ENCODE measurements at regions not wholly inside any gene's neighbourhood (a gene's known extent, or its start where the extent isn't known, plus 50 kb on each side); places are given as distances from the start of the nearest gene placed in this dataset.

DNA sequence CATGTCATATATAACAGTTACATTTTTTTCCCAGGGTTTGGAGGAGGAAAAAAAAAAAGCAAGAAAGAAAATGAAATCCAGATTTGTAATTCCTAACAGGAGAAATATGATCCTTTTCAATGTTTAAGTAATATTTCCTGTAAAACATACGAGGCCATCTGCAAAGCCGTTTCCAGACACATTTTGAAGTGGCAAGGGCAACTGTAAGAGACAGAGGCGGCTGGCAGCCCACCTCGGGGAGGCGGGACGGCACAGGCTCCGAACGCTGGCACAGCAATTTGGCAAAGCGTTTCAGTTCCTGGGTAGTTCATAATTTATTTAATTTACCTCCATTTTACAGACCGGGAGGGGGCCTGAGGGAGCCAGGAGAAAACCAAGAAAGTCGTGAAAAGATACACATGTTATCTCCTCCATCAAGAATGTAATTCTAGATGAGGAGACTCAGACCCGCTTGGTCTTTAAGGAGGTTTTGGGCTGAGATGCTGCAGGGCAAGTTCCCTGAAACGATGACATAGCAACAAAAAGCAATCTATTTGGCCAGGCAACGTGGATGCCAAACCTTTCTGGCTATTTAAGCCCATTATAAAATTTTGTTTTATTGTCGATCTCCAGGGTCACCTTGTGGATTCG, 448.5 kb upstream of the MKI67 start:
- TF ChIP-seq, protein P1, sequence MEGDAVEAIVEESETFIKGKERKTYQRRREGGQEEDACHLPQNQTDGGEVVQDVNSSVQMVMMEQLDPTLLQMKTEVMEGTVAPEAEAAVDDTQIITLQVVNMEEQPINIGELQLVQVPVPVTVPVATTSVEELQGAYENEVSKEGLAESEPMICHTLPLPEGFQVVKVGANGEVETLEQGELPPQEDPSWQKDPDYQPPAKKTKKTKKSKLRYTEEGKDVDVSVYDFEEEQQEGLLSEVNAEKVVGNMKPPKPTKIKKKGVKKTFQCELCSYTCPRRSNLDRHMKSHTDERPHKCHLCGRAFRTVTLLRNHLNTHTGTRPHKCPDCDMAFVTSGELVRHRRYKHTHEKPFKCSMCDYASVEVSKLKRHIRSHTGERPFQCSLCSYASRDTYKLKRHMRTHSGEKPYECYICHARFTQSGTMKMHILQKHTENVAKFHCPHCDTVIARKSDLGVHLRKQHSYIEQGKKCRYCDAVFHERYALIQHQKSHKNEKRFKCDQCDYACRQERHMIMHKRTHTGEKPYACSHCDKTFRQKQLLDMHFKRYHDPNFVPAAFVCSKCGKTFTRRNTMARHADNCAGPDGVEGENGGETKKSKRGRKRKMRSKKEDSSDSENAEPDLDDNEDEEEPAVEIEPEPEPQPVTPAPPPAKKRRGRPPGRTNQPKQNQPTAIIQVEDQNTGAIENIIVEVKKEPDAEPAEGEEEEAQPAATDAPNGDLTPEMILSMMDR (IDR thresholded peaks at IDR 0.05; ENCODE audit: insufficient read depth, low read depth, low read length, missing control alignments), result no peak
- no peak for DNase-seq (ENCODE audit: low read depth)
- H3K4me3 ChIP-seq (ENCODE audit: low read depth, low read length), result no peak overlapping the region

DNA sequence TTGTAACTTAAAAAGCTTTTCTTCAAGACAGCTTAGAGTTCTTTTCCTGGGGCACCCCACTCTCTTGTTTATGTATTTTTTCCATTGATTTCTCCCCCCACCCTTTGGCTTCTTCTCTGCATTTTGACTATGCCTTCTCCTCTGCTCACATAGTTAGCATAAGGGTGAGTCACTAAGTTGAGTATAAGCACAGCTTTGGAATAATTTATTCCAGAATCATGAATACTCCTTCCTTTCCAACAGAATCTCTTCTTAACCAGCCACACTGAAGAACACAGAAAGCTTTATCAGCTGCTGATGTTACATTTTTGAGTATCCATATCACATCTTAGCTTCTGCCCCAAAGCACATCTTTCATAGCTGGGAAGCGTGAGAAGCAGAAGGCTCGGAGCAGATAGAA, 449.5 kb upstream of the MKI67 start:
- no peak overlapping the region for H3K4me3 ChIP-seq (ENCODE audit: low read depth, low read length)
- TF ChIP-seq, protein P1 (IDR thresholded peaks at IDR 0.05; ENCODE audit: insufficient read depth, low read depth, low read length, missing control alignments), result no peak
- no peak for DNase-seq (ENCODE audit: low read depth)

DNA sequence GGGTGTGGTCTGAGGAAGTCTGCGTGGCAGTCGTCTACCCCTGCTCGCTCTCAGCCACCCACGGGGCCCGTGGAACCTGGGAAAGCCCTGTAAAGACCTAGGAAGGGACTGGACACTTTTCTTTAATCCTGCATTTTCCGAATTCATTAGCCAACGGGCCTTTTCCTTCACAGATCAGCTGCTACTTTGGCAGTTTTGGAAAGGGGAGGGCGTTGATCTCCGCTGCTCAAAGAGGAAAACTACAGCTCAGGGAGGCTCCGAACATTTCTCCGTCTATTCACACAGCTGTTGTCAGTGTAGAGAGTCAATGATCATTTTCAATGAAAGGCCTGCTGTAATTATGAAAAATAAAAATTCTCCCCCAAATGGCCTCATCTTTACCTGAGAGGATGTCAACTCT, 450.1 kb upstream of the MKI67 start:
- TF ChIP-seq, protein P1 (IDR thresholded peaks at IDR 0.05; ENCODE audit: insufficient read depth, low read depth, low read length, missing control alignments), result no peak
- H3K4me3 ChIP-seq (ENCODE audit: low read depth, low read length), result no peak overlapping the region
- no peak for DNase-seq (ENCODE audit: low read depth)

DNA sequence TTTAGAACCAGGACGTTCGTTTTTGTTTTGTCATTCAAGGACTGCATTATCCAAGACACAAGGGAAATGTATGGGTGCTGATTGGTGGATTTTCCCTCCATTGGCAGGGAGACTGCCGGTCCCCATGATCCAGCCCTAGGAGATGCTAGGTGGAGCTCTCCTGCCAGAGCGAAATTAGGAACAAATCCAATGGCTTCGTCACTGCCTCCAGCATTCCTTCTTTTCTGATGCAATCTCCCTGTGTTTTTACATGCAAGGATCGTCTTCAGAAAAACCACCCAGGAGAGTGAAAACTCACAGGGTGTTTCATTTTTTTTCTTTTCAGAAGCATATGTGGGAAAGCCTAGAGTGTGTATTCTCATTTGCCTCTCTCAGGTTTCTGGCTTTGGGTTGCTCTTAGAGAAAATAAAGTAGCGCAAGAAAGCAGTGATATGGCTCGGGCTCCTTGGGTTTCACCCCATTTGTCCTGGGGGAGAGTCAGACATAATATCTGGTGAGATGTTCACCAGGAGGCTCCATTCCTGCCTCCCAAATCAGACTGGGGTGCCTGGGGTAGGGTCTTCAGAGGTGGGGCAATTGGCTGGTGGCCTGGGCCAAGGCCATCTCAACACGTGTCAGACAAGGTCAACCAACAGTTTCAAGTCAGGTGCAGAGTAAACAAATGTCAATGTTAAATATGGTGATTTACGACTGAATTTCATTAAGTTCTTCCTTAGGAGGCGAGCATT, 450.9 kb upstream of the MKI67 start:
- DNase-seq (ENCODE audit: low read depth), result no peak
- TF ChIP-seq, protein P1 (IDR thresholded peaks at IDR 0.05; ENCODE audit: insufficient read depth, low read depth, low read length, missing control alignments), result no peak

DNA sequence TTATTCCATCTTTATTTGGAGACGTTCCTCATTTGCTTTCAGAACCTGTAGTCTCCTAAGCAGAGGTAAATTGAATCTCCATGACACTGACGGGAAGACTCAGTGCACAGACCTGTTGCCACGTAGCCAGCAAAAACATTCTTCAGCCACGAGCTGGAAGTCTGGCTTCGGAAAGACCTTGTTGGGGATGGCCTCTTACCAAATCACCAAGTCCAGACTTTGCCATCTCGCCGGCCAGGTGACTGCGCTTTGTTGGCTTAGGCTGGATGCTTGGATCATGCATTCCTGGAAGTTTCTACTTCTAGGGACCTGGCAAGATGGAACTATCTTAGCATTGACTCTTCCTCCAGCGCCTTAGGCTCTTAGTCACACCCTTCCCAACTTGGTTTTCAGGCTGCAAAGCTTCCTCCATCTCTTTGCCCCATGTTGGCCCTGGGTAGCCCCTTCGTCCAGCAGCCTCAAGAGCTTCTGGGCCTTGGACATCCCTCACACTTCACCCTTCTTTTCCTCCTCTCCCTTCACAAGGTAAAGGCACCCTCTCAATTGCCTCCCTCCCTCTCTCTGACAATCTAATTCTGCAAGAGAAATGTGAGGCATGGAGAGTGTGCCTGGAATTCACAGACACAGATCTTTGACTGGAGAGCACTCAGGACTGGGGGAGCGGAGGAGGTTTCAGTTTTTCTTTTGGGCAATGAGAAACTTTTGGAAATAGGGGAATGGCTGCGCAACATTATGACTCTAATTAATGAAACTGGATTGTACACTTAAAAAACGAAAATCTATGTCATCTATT, 451.9 kb upstream of the MKI67 start:
- DNase-seq (ENCODE audit: low read depth), result no peak
- no peak overlapping the region for H3K4me3 ChIP-seq (ENCODE audit: low read depth, low read length)
- TF ChIP-seq, protein P1 (IDR thresholded peaks at IDR 0.05; ENCODE audit: insufficient read depth, low read depth, low read length, missing control alignments), result no peak

More for the DNA sequence above, 450.9 kb upstream of the MKI67 start:
- H3K4me3 ChIP-seq (ENCODE audit: low read depth, low read length), result no peak overlapping the region

DNA sequence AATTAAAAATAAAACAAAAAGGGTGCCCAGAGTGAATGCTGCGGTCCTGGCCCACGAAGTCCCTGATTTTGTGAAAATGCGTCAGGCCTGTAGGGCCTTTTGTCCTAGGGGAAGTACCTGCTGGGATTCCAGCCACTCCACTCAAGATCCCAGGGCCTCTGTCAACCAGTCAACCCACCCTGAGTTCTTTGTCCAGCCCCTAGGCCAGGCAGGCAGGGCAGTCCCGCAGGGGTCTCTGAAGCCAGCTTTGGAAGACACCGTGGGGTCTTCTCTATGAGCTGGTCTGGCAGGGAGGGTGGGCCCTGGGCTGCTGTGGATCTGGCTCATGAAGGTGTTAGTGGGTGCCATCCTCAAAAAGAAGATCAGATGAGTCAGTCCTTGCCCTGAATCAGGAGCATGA, 452.5 kb upstream of the MKI67 start:
- DNase-seq (ENCODE audit: low read depth), result no peak
- TF ChIP-seq, protein P1 (IDR thresholded peaks at IDR 0.05; ENCODE audit: insufficient read depth, low read depth, low read length, missing control alignments), result no peak
- H3K4me3 ChIP-seq (ENCODE audit: low read depth, low read length), result no peak overlapping the region

Data from GM12865 (cell line).